NCI-H748 (cell line): ENCODE measurements at regions not wholly inside any gene's neighbourhood (a gene's known extent, or its start where the extent isn't known, plus 50 kb on each side); places are given as distances from the start of the nearest gene placed in this dataset.

Experiments
- DNase-seq: peaks from one replicate; lab custom pipeline; 2025; ENCODE audit not compliant: unreplicated experiment; lab: John Stamatoyannopoulos, UW

GRCh38 chr3:152190636-152191183, 78.0 kb upstream of the MBNL1 start:
- DNase-seq, result peak; percentile 25

DNA sequence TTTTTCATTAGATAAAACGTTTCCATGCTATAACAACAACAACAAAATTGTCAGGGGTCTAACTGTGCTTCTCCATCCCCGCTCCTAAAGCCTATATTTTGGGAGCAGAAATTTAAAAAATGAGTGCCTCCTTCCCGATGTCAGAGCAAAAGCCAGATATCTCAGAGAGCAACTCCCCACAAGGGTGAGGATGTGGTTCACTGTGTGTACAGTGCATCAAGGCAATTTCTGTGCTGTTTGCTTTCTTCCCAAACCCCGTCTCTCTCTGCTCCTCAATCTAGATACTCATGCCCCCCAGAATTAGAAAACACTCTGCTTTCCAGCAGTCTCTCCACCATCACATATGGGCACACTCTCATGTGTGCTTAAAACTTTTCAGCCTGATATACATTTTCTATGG, 76.7 kb upstream of the MBNL1 start:
- DNase-seq, result no peak

GRCh38 chr3:152192936-152193672, 75.6 kb upstream of the MBNL1 start:
- DNase-seq, result no peak

DNA sequence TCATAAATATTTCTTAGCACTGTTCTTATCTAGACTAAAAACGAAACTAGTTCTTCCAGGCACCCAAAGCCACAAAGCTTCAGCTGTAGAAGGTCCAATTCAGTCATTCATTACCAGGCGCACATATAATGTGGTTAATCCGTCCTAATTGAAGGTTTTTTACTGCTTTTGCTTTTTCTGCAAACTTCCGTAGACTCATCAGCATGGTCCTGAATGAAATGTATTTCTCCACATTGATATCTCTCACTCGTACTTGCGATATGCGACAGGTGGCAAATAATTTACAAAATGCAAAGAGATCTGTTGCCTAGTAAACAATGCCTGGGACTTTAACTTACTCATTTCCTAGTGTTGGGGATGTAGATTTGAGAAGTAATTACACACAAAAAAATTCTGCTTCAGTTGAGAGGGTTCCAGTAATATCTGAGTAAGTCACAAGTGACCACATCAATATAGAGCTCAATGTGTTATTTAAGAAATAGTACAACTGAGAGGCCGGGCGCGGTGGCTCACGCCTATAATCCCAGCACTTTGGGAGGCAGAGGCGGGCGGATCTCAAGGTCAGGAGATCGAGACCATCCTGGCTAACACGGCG, 75.0 kb upstream of the MBNL1 start:
- DNase-seq, result no peak

DNA sequence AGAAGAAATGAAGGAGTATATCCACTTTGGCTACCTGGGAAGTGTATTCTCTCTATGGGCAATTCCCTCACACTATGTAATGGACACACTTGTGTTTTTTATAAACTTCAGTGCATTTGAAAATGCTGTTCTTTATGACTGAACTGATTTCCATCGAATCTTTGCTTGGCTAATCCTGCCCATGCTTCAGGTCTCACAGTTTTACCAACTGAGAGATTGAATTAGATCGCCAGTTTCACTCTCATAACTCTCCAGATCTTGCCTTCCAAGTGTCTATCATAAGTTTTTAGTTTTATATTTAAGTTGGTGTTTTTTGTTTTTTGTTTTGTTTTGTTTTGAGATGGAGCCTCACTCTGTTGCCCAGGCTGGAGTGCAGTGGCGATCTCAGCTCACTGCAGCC, 73.5 kb upstream of the MBNL1 start:
- DNase-seq, result no peak

DNA sequence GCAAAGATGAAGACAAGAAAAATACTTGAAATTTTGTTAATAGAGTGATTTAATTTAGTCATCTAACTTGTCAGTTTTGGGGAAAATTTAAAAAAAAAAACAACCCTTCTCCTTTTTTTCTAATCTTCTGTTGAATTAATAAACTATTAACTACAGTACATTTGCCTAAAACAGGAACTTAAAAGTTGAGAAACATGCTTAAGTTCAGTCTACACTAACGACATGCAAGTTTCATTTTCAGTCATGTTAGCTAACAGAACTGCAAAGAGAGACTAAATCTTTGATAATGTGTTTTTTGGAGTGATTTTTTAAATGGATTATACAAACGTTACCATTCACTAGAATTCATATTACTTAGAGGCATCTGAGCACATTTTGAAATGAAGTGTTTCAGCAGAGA, 71.9 kb upstream of the MBNL1 start:
- DNase-seq, result no peak

GRCh38 chr3:152197451-152197850, 71.3 kb upstream of the MBNL1 start:
- no peak for DNase-seq

- no peak for DNase-seq
Measured at GRCh38 chr3:152197937-152198336, 70.8 kb upstream of the MBNL1 start.

DNA sequence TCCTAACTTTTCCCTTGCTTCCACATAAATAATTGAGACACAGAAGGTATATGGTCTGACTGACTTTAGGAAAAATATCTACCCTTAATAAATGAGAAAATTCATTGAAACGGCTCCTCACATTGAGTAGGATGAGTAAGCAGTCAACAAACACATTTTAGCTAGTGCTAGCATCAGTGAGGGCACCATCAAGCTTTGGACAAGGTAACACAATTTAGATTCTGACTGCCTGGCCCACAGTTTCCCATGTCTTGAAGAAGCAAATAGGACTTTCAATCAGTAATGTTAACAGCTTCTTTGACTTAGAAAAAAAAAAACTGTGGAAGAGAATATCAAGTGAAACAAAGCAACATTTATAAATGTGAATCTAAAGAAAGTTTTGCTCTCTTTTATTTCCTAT, 70.1 kb upstream of the MBNL1 start:
- no peak for DNase-seq

- DNase-seq, result no peak
Measured at GRCh38 chr3:152199102-152199840, 69.5 kb upstream of the MBNL1 start.

- no peak for DNase-seq
Measured at GRCh38 chr3:152200476-152201420, 68.0 kb upstream of the MBNL1 start.

DNA sequence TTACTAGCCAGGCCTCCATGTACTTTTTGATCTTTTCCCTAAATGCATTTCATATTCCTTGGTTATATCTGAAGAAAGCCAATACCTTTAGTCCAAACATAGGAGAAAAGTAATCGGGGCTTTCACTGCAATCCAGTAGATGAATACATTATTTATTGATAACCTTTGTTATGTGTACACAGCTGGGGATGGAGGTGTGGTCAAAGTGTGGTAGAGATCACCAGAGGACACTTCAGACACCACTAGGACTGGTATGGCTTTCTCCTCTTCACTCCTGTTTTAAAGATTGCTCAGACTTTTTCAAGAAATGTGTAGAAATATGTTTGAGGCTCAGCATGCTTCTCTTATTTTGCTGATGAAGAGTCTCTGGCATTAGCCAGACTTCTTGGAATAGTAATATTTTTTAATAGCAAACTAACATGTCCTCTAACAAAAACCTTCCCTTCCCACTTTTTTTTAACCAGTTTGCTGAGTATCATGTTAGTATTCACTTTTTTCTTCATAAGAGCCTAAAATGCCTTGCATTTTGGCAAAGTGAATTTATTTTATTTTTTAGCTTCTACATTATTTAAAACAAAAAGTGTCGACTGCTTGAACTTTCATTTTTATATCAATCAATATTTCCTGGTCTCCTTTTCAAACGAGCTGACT, 65.6 kb upstream of the MBNL1 start:
- DNase-seq, result peak; percentile 18

DNA sequence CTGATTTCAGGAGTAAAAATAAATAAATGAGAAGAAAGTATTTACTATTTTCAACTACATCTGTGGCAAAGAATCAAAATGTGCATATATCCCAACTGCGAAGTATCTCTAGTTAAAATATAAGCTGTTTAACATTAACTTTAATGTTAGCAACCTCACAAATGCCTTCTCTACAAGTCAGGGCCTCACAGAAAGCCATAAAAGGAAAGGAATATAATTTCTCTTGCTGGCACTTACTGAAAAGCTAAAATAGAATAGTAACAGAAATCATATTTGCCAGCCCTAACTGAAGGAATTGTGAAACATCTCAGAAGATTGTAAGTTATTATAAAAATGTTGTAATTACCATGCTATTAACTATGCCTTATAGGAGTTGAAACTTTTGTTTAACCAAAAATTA, 65.1 kb upstream of the MBNL1 start:
- no peak for DNase-seq

DNA sequence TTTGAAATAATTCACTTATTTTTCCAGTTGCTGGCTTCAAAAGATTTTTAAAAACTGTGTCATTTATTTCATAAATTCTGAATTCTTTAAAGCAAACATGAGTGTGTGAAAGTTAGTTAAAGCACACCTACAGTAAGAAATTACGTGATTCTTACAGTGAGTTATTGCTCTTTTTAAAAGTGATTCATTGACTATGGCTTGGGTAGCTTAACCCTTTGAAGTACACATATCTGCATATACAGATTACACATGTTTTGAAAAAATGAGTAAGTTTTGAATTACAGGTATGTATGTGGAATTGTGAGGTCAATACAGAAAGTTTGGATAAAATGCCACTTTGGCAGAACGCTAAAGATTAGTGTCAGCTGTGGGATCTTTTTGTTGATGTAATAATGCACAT, 64.5 kb upstream of the MBNL1 start:
- DNase-seq, result no peak

DNA sequence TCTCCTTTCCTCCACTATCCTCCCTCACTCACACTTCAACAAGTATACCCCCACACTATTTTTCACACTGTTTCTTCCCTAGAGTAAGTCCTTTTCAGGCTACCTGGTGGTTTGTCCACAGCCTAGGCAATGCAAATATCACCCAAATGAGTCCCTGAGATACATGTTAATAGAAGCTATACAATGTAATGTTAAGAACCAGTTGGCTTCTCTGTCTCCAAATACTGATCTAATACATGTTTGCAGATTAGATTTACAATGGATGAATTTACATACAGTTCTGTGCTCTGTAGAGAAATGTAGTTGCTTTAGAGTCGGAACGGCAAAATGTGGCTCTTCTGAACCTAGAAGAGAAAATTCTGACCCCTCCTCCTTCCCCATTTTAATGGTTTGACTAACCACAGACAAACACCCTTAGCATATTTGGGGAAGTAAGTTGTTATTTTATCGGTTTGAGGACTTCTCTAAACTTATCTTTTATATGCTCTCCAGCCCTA, 63.6 kb upstream of the MBNL1 start:
- no peak for DNase-seq

- DNase-seq, result no peak
Measured at GRCh38 chr3:152206243-152206760, 62.4 kb upstream of the MBNL1 start.

- DNase-seq, result no peak
Measured at GRCh38 chr3:152208439-152208838, 60.3 kb upstream of the MBNL1 start.

DNA sequence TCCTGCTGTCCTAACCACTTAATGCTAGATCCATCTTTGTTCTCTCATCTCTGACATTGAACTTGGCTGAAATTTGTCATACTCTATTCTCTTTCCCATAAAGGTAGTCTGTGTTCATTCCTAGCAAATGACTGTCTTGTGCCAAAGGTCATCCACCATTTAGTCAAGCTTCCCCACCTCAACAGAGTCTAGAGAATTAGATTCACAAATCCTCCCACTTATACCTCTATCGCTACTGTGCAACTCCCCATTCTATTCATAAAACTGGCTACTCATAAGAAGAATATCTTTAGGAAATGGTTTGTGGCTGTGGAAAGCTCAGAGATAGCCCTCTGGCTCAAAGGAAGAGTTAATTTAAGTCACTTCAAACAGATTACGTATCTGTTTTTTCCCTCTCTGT, 59.7 kb upstream of the MBNL1 start:
- DNase-seq, result no peak

- no peak for DNase-seq
Measured at GRCh38 chr3:152209776-152210175, 59.0 kb upstream of the MBNL1 start.

DNA sequence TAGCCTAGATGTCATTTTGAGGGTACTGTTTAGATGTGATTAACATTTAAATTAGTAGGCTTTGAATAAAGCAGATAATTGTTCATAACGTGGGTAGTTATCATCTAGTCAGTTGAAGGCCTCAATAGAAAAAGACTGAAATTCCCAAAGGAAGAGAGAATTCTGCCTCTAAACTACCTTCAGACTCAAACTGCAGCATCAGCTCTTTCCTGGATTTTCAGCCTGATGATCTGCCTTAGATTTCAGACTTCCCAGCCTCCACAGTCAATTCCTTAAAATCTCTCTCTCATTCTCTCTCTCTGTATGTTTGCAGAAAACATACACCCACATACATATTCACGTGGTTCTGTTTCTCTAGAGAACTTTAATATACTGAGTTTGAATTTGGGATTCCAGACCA, 58.0 kb upstream of the MBNL1 start:
- DNase-seq, result no peak
